ENCODE measurements at regions not wholly inside any gene's neighbourhood (a gene's known extent, or its start where the extent isn't known, plus 50 kb on each side); places are given as distances from the start of the nearest gene placed in this dataset.

- H3K36me3 Mint-ChIP-seq (ENCODE audit: insufficient read depth in 1 of 3, low read depth in 3 of 3) = no peaks in the 10 kb centered on the region
- Histone ChIP-seq H2BK12ac (ENCODE audit: insufficient read length, low read depth, low read length) (no peak overlapping the region), H2BK5ac (ENCODE audit: insufficient read length, low read length) (no peak overlapping the region), H4K5ac (ENCODE audit: insufficient read length, low read depth, low read length) (no peak overlapping the region), H2BK15ac (ENCODE audit: low read depth, low read length) (no peak overlapping the region), H2BK120ac (ENCODE audit: low read depth, low read length, poor library complexity, severe bottlenecking) (no peak overlapping the region), H4K91ac (ENCODE audit: insufficient read length, low read depth, low read length) (no peak overlapping the region), H2AK5ac (ENCODE audit: insufficient read length, low read length) (no peak overlapping the region), H3K9me3 (ENCODE audit: control insufficient read depth, low read depth, low read length) (no peaks in the 10 kb centered on the region), H3K23ac (ENCODE audit: insufficient read length, low read depth, low read length) (no peak overlapping the region), H3K14ac (ENCODE audit: insufficient read depth, low read length) (no peak overlapping the region), H3K4me1 (ENCODE audit: insufficient read depth, low read length) (no peaks in the 10 kb centered on the region), H3K4me2 (ENCODE audit: insufficient read depth, insufficient read length, low read length) (no peak overlapping the region), H3K18ac (ENCODE audit: insufficient read length, low read depth, low read length) (no peak overlapping the region), H3K56ac (ENCODE audit: insufficient read length, low read depth, low read length) (no peak overlapping the region), H3K4ac (ENCODE audit: low read depth, low read length) (no peak overlapping the region), H3K79me2 (ENCODE audit: insufficient read depth, low read length) (no peaks in the 10 kb centered on the region), H3T11ph (ENCODE audit: low read length) (no peak overlapping the region), H3K23me2 (ENCODE audit: insufficient read length, low read depth, low read length, poor library complexity, severe bottlenecking) (no peaks in the 10 kb centered on the region), H3K27me3 (ENCODE audit: insufficient read depth, low read length) (no peaks in the 10 kb centered on the region), H2BK20ac (ENCODE audit: low read depth, low read length, poor library complexity, severe bottlenecking) (no peak overlapping the region), H4K20me1 (ENCODE audit: control insufficient read depth, insufficient read depth, insufficient read length) (no peaks in the 10 kb centered on the region), H3K27ac (ENCODE audit: insufficient read length, low read depth, low read length) (no peak overlapping the region), H2AFZ (ENCODE audit: low read length) (no peak overlapping the region), H4K8ac (replicated peaks; ENCODE audit: insufficient read length, low read depth, low read length) (no peak overlapping the region), H3K9ac (ENCODE audit: extremely low read depth, insufficient read length, low read length) (no peak overlapping the region), H3K79me1 (ENCODE audit: insufficient read depth, low read depth, low read length, poor library complexity, severe bottlenecking) (no peaks in the 10 kb centered on the region)
- 0 out of 7 replicates have a peak overlapping the region, but pooled peaks of 1 of the 3 experiments have one; percentile 34 for H3K27ac Mint-ChIP-seq
- TF ChIP-seq CTCF (conservative IDR thresholded peaks at IDR 0.05) = no peak
- H3K9me3 Mint-ChIP-seq = peaks cover 0 to 3% of the 10 kb centered on the region in 2 experiments; a peak in 1 of 5 replicates
- peaks cover 4 to 6% of the 10 kb centered on the region in 2 experiments; a peak in 2 of 4 replicates for H3K4me1 Mint-ChIP-seq
- WGBS (ENCODE audit: extremely low coverage, insufficient read length, low lambda C conversion rate) = no CpG with 5 or more reads among the region's 11 CpGs
- DNase-seq = no peak
- peaks cover 5% of the 10 kb centered on the region for H3K27me3 Mint-ChIP-seq (ENCODE audit: low read depth)
- no peak overlapping the region for H3K4me3 Mint-ChIP-seq
Observed at GRCh38 chr1:24981631-24982005, 51.5 kb upstream of the RUNX3 start.

Data from H9 (cell line).